Neural progenitor cell (in vitro differentiated cells): ENCODE measurements at regions not wholly inside any gene's neighbourhood (a gene's known extent, or its start where the extent isn't known, plus 50 kb on each side); places are given as distances from the start of the nearest gene placed in this dataset.

ENCODE experiments used
- CTCF ChIP-seq: fragments of 200-600 bp; sonication (generic); IDR thresholded peaks from 2 replicates; pipeline ENCODE4 v1.5.1; 2017; ENCODE audit warnings: antibody characterized with exemption, mild to moderate bottlenecking
- EZH2phosphoT487 ChIP-seq: fragments of 200-600 bp; sonication (generic); IDR thresholded peaks from 2 replicates; pipeline ENCODE4 v1.6.1; 2017; ENCODE audit warnings: antibody characterized with exemption

GRCh38 chr16:60458255-60458654 is 1578.0 kb downstream of the CDH8 start:
- TF ChIP-seq CTCF (no peak), EZH2phosphoT487 (no peak)
